PC-9 (cell line): ENCODE measurements at regions not wholly inside any gene's neighbourhood (a gene's known extent, or its start where the extent isn't known, plus 50 kb on each side); places are given as distances from the start of the nearest gene placed in this dataset.

Experiments
- BruUV-seq: library from RNA; stranded (reverse); fragments of 400-500 nt; replicated peaks from 2 replicates; lab custom pipeline; 2021; lab: Mats Ljungman, UMichigan
- CTCF ChIA-PET: fragments of 300-600 bp; sonication (Branson Sonifier 250); formaldehyde crosslinking; loops from one replicate; lab custom pipeline; 2022; ENCODE audit warnings: antibody characterized with exemption; lab: Charles Lee
- POLR2A ChIA-PET: fragments of 300-600 bp; sonication (Branson Sonifier 250); formaldehyde crosslinking; loops from one replicate; lab custom pipeline; 2022; ENCODE audit warnings: antibody characterized with exemption; ENCODE audit not compliant: unreplicated experiment; lab: Charles Lee
- DNase-seq, 2 experiments: peaks; one replicate each; pipeline versions ENCODE4 v3.0.0 to v3.0.0-alpha.2; 2015 to 2022; ENCODE audit warnings: mixed read lengths in 1 of 2
- H2AFZ ChIP-seq: fragments of 200-600 bp; sonication (generic); 2 replicates; pipeline ENCODE4 v1.8.1; 2017; ENCODE audit warnings: antibody characterized with exemption
- H3F3A ChIP-seq: fragments of 200-600 bp; sonication (generic); 2 replicates; pipeline ENCODE4 v1.8.1; 2017; ENCODE audit warnings: antibody characterized with exemption, mild to moderate bottlenecking, low read depth; ENCODE audit not compliant: insufficient read depth
- H3K27ac ChIP-seq: fragments of 200-600 bp; sonication (generic); 2 replicates; pipeline ENCODE4 v1.6.1; 2016; ENCODE audit warnings: mixed run types
- H3K27me3 ChIP-seq: fragments of 200-600 bp; sonication (generic); 2 replicates; pipeline ENCODE4 v1.6.1; 2016; ENCODE audit warnings: low read depth, mixed run types; ENCODE audit not compliant: insufficient read depth
- H3K36me3 ChIP-seq: fragments of 200-600 bp; sonication (generic); 2 replicates; pipeline ENCODE4 v1.6.1; 2016; ENCODE audit warnings: low read depth, mixed run types
- H3K4me1 ChIP-seq: fragments of 200-600 bp; sonication (generic); replicated peaks from 2 replicates; pipeline ENCODE4 v1.6.1; 2016; ENCODE audit warnings: mixed run types; ENCODE audit not compliant: insufficient read depth
- H3K4me2 ChIP-seq: fragments of 200-600 bp; sonication (generic); 2 replicates; pipeline ENCODE4 v1.6.1; 2017; ENCODE audit warnings: mixed run types
- H3K4me3 ChIP-seq: fragments of 200-600 bp; sonication (generic); 2 replicates; pipeline ENCODE4 v1.6.1; 2016; ENCODE audit warnings: mixed run types
- H3K79me2 ChIP-seq: fragments of 200-600 bp; sonication (generic); 2 replicates; pipeline ENCODE4 v1.6.1; 2017; ENCODE audit warnings: low read depth, mixed run types
- H3K9me2 ChIP-seq: fragments of 200-600 bp; sonication (generic); 2 replicates; pipeline ENCODE4 v1.8.1; 2017; ENCODE audit warnings: mild to moderate bottlenecking; ENCODE audit not compliant: insufficient read depth
- H3K9me3 ChIP-seq: fragments of 200-600 bp; sonication (generic); 2 replicates; pipeline ENCODE4 v1.8.1; 2016; ENCODE audit warnings: low read depth; ENCODE audit not compliant: insufficient read depth
- H4K20me1 ChIP-seq: fragments of 200-600 bp; sonication (generic); 2 replicates; pipeline ENCODE4 v1.8.1; 2017; ENCODE audit not compliant: insufficient read depth
- EZH2 ChIP-seq: fragments of 200-600 bp; sonication (generic); IDR thresholded peaks from 2 replicates; pipeline ENCODE4 v1.8.0; 2017; ENCODE audit warnings: antibody characterized with exemption, low read depth
- intact Hi-C: fragments of 100-400 bp; cut with micrococcal nuclease; formaldehyde crosslinking; loops from one replicate; pipeline ENCODE4 v1.10.0; 2022; ENCODE audit not compliant: unreplicated experiment
- TF ChIP-seq, protein P1 (sequence below): fragments of 200-600 bp; sonication (generic); conservative IDR thresholded peaks from 2 replicates; pipeline ENCODE4 v1.6.1; 2017; ENCODE audit warnings: mixed run types, antibody characterized with exemption, mild to moderate bottlenecking, moderate library complexity

GRCh38 chr5:39484673-39485072 lies 59.9 kb upstream of the DAB2 start:
- Histone ChIP-seq H3F3A (no peaks in the 10 kb centered on the region), H3K36me3 (no peaks in the 10 kb centered on the region), H3K9me2 (no peaks in the 10 kb centered on the region), H2AFZ (no peak overlapping the region), H3K27ac (no peak overlapping the region), H3K79me2 (no peaks in the 10 kb centered on the region), H3K4me3 (no peak overlapping the region), H4K20me1 (no peaks in the 10 kb centered on the region), H3K4me2 (no peak overlapping the region), H3K9me3 (no peaks in the 10 kb centered on the region), H3K27me3 (no peaks in the 10 kb centered on the region), H3K4me1 (no peaks in the 10 kb centered on the region)
- intact Hi-C loops = loop anchor here (5.0 kb wide), 1 partner anchor 42 kb away; no protein-coding TSS in a partner anchor
- TF ChIP-seq, protein P1, sequence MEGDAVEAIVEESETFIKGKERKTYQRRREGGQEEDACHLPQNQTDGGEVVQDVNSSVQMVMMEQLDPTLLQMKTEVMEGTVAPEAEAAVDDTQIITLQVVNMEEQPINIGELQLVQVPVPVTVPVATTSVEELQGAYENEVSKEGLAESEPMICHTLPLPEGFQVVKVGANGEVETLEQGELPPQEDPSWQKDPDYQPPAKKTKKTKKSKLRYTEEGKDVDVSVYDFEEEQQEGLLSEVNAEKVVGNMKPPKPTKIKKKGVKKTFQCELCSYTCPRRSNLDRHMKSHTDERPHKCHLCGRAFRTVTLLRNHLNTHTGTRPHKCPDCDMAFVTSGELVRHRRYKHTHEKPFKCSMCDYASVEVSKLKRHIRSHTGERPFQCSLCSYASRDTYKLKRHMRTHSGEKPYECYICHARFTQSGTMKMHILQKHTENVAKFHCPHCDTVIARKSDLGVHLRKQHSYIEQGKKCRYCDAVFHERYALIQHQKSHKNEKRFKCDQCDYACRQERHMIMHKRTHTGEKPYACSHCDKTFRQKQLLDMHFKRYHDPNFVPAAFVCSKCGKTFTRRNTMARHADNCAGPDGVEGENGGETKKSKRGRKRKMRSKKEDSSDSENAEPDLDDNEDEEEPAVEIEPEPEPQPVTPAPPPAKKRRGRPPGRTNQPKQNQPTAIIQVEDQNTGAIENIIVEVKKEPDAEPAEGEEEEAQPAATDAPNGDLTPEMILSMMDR = no peak
- TF ChIP-seq EZH2 = no peak
- no peak for DNase-seq
- ChIA-PET CTCF (no interaction called here), POLR2A (no interaction called here)
- no TSS peak for BruUV-seq

GRCh38 chr5:39482098-39482497 lies 57.3 kb upstream of the DAB2 start:
- CTCF ChIA-PET = no interaction called here
- Histone ChIP-seq H3K79me2 (no peaks in the 10 kb centered on the region), H3K36me3 (no peaks in the 10 kb centered on the region), H3K4me3 (no peak overlapping the region), H2AFZ (no peak overlapping the region), H3K9me2 (no peaks in the 10 kb centered on the region), H3K9me3 (no peaks in the 10 kb centered on the region), H3F3A (no peaks in the 10 kb centered on the region), H3K27ac (no peak overlapping the region), H4K20me1 (no peaks in the 10 kb centered on the region), H3K27me3 (no peaks in the 10 kb centered on the region), H3K4me2 (no peak overlapping the region), H3K4me1 (no peaks in the 10 kb centered on the region)
- POLR2A ChIA-PET = no interaction called here
- intact Hi-C loops = loop anchor here (5.0 kb wide), 1 partner anchor 40 kb away; no protein-coding TSS in a partner anchor
- DNase-seq = no peak
- TF ChIP-seq, protein P1 = no peak
- TF ChIP-seq EZH2 = no peak
- no TSS peak for BruUV-seq

- no peak overlapping the region for H3K4me2 ChIP-seq
- H3K4me1 ChIP-seq = no peaks in the 10 kb centered on the region
- peak overlapping the region; percentile 36; the same call in 1 of the 2 replicates for H2AFZ ChIP-seq
- ChIA-PET CTCF (no interaction called here), POLR2A (interaction anchor here (0.5 to 0.6 kb wide), 4 partner anchors 23 to 1319 kb away, joined by 3 to 8 read pairs (median 4); partner anchors contain the start of gene PRKAA1)
- H3K36me3 ChIP-seq = no peaks in the 10 kb centered on the region
- no peaks in the 10 kb centered on the region for H3K79me2 ChIP-seq
- no peaks in the 10 kb centered on the region for H3K27me3 ChIP-seq
- H3F3A ChIP-seq = no peaks in the 10 kb centered on the region
- TF ChIP-seq EZH2 = no peak
- TF ChIP-seq, protein P1 = no peak
- H3K4me3 ChIP-seq = no peak overlapping the region
- BruUV-seq = no TSS peak
- no peak for DNase-seq
- H3K27ac ChIP-seq = no peak overlapping the region
- no peaks in the 10 kb centered on the region for H3K9me2 ChIP-seq
- no peaks in the 10 kb centered on the region for H3K9me3 ChIP-seq
- intact Hi-C loops = loop anchor here (2.0 kb wide), 1 partner anchor 19 kb away; no protein-coding TSS in a partner anchor
- no peaks in the 10 kb centered on the region for H4K20me1 ChIP-seq
Observed at GRCh38 chr5:39479537-39479936, 54.8 kb upstream of the DAB2 start.
